ENCODE measurements at regions not wholly inside any gene's neighbourhood (a gene's known extent, or its start where the extent isn't known, plus 50 kb on each side); places are given as distances from the start of the nearest gene placed in this dataset.
"Not testable (repeated sequence)": the region's sequence is repeated elsewhere in the genome, so short reads cannot be mapped to it uniquely, and the experiment has no call there.

DNA sequence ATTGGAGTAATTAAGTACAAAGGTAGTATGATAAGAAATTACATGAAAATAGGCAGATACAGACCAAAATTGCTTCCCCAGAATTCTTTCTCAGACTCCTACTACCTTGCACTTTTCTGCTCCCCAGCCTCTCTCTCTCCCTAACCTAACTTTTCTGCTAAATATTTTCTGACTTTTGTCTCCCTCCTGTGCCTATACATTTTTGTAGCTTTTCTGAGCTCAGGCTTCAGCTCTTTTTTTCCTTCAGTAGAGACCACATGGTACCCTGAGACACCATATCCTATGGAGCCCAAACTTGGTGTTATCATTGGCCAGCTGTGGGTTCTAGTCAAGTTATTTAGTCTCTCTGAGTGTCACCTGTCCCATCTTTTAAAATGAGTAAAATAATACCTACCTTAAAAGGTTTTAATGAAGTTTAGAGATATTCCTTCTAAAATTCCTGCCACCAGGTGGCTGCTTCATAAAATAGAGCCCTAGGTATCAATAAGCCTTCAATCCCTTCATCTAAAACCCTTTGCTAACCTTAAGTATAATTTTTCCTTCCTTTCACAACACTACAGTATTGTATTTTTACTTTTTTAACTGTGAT, 237.6 kb upstream of the DUSP10 start:
- no peak for DNase-seq (ENCODE audit: low read depth in 4 of 4, low spot score in 3 of 4)

DNA sequence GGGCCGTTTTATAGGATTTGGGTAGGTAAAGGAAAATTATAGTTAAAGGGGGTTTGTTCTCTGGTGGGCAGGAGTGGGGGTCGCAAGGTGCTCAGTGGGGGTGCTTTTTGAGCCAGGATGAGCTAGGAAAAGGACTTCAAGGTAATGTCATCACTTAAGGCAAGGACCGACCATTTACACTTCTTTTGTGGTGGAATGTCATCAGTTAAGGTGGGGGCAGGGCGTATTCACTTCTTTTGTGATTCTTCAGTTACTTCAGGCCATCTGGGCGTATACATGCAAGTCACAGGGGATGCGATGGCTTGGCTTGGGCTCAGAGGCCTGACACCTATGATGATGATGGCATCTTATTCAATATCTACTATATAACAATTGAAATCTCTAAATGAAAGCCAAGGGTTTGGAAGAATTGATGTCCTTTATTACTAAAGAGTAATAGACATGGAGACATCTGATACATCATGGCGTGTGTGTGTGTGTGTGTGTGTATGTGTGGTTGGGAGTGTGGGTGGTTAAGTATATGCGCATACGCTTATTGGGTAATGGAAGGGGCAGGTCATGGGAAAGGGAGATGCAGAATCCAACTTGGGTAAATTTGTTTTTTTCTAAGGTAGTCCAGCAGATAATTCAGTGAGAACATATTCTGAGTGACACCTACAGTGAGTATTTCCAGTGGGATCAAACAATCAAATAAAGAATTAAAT, 236.9 kb upstream of the DUSP10 start:
- not testable (repeated sequence) for DNase-seq (ENCODE audit: low read depth in 4 of 4, low spot score in 3 of 4)

DNA sequence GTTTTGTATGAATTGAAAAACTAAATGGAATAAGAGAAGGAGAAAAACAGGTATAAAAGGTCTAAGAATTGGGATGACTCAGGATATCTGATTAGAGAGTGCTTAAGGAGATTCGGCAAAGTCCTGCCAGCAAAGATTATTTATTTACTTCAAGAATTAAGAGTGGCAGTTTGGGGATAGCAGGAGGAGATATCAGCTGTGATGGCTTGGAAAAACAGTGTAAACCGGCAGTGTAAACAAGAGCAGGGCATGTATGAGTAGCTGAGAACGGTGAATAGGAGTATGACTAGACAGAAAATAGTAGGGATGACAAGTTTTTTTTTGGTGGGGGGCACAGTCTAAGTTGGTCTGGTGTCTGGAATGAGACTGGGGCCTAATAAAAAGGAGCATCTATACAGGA, 231.9 kb upstream of the DUSP10 start:
- not testable (repeated sequence) for DNase-seq (ENCODE audit: low read depth in 4 of 4, low spot score in 3 of 4)

DNA sequence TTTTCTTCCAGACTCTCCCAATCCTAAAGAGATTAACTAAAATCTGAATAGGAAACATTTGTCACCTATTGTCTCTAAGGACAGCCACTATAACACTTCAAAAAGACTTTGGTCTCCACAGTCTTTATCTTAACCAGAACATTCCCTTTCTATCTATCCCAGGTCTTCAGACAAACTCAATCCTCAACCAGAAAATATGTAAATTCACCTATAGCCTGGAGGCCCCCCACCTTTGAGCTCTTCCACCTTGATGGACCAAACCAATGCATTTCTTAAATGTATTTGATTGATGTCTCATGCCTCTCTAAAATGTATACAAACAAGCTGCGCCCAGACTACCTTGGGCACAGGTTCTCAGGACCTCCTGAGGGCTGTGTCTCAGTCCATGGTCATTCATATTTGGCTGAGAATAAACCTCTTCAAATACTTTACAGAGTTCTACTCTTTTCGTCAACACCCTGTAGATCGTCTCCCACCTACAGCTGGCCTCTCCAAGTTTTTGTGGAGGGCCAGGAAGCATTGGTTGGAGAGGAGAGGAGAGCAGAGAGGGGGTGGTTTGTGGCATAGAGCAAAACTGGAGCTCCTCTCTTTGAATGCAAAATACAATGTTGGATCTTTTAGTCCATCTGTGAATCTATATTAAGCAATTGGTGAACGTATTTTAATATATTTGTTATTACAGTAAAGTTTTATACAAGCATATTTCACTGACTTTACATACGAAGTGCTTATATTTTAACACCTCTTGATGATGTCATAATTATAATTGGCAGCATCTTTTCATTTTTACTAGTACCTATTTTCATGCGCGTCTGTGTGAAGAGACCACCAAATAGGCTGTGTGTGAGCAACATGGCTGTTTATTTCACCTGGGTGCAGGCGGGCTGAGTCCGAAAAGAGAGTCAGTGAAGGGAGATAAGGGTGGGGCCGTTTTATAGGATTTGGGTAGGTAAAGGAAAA, 230.7 kb upstream of the DUSP10 start:
- DNase-seq (ENCODE audit: low read depth in 4 of 4, low spot score in 3 of 4) = no peak

DNA sequence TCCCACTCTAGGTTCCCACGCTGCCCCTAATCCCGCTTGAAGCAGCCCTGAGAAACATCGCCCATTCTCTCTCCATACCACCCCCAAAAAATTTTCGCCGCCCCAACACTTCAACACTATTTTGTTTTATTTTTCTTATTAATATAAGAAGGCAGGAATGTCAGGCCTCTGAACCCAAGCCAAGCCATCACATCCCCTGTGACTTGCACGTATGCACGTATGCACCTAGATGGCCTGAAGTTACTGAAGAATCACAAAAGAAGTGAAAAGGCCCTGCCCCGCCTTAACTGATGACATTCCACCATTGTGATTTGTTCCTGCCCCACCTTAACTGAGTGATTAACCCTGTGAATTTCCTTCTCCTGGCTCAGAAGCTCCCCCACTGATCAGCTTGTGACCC, 229.1 kb upstream of the DUSP10 start:
- not testable (repeated sequence) for DNase-seq (ENCODE audit: low read depth in 4 of 4, low spot score in 3 of 4)

DNA sequence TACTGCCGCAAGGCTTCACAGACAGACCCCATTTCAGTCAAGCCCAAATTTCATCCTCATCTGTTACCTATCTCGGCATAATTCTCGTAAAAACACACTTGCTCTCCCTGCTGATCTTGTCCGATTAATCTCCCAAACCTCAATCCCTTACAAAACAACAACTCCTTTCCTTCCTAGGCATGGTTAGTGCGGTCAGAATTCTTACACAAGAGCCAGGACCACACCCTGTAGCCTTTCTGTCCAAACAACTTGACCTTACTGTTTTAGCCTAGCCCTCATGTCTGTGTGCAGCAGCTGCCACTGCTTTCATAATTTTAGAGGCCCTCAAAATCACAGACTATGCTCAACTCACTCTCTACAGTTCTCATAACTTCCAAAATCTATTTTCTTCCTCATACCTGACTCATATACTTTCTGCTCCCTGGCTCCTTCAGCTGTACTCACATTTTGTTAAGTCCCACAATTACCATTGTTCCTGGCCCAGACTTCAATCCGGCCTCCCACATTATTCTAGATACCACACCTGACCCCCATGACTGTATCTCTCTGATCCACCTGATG, 227.5 kb upstream of the DUSP10 start:
- DNase-seq (ENCODE audit: low read depth in 4 of 4, low spot score in 3 of 4) = not testable (repeated sequence)

DNA sequence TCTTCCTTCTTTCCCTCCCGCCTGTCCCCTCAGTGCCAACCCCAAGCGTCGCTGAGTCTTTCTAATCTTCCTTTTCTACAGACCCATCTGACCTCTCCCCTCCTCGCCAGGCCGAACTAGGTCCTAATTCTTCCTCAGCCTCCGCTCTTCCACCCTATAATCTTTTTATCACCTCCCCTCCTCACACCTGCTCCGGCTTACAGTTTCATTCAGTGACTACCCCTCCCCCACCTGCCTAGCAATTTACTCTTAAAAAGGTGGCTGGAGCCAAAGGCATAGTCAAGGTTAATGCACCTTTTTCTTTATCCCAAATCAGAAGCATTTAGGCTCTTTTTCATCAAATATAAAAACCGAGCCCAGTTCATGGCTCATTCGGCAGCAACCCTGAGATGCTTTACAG, 225.6 kb upstream of the DUSP10 start:
- not testable (repeated sequence) for DNase-seq (ENCODE audit: low read depth in 4 of 4, low spot score in 3 of 4)

DNA sequence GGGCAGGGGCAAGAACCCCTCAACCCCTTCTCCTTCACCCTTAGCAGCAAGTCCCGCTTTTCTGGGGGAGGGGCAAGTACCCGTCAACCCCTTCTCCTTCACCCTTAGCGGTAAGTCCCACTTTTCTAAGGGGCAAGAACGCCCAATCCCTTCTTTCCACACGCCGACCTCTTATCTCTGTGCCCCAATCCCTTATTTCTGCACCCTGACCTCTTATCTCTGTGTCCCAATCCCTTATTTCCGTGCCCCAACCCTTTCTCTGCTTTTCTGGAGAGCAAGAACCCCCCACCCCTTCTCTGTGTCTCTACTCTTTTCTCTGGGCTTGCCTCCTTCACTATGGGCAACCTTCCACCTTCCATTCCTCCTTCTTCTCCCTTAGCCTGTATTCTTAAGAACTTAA, 225.0 kb upstream of the DUSP10 start:
- DNase-seq (ENCODE audit: low read depth in 4 of 4, low spot score in 3 of 4) = not testable (repeated sequence)

DNA sequence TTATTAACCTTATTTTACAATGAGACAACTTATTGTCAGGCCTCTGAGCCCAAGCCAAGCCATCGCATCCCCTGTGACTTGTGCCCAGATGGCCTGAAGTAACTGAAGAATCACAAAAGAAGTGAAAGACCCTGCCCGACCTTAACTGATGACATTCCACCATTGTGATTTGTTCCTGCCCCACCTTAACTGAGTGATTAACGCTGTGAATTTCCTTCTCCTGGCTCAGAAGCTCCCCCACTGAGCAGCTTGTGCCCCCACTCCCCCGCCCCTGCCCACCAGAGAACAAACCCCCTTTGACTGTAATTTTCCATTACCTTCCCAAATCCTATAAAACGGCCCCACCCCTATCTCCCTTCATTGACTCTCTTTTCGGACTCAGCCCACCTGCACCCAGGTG, 224.0 kb upstream of the DUSP10 start:
- not testable (repeated sequence) for DNase-seq (ENCODE audit: low read depth in 4 of 4, low spot score in 3 of 4)

DNA sequence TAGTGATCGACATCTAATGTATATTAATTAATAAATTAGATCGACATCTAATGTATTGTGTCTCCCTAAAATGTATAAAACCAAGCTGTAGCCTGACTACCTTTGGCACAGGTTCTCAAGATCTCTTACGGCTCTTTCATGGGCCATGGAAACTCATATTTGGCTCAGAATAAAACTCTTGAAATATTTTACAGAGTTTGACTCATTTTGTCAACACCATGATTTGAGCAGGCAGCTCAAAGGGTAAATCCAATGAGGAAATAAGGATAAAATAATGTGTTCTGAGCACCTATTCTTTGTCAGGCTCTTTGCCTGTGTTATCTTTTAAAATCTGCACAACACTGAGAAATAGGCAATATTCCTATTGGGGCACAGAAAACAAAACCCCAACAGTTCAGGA, 223.4 kb upstream of the DUSP10 start:
- no peak for DNase-seq (ENCODE audit: low read depth in 4 of 4, low spot score in 3 of 4)

DNA sequence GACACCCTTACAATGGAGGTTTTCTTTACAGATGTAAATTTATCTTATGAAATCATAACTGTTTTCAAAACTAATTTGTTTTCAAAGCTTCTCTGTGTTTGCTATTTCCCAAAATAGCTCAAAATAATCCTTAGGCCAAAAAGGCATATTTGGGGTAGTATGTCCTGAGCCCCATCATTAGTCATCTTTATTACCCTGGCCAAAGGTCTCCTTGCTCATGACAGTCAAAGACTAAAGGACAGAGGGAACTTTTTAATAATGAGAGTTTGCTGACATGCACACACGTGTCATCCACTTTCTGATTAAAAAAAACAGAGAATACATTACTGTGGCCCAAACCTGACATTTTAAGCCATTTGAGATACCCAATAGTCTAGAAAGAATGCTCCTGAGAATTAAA, 221.9 kb upstream of the DUSP10 start:
- DNase-seq (ENCODE audit: low read depth in 4 of 4, low spot score in 3 of 4) = no peak

DNA sequence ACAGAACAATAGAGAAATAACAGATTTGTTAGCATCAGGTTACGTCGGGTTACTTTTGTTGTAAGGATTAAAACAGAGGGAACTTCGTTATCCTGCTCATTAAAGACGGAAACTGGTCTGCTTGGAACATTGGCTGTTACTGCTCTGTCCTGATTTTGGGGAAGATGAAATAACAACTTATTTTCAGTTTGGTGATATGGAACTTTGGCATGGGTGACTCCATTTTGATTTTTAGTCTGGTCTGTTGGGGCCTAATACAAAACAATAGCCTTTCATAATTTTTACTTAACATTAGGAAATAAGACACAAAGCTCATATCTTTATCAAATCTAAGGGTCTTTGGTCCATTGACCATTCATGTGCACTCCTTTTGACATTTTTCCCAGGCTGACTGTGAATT, 220.5 kb upstream of the DUSP10 start:
- no peak for DNase-seq (ENCODE audit: low read depth in 4 of 4, low spot score in 3 of 4)

DNA sequence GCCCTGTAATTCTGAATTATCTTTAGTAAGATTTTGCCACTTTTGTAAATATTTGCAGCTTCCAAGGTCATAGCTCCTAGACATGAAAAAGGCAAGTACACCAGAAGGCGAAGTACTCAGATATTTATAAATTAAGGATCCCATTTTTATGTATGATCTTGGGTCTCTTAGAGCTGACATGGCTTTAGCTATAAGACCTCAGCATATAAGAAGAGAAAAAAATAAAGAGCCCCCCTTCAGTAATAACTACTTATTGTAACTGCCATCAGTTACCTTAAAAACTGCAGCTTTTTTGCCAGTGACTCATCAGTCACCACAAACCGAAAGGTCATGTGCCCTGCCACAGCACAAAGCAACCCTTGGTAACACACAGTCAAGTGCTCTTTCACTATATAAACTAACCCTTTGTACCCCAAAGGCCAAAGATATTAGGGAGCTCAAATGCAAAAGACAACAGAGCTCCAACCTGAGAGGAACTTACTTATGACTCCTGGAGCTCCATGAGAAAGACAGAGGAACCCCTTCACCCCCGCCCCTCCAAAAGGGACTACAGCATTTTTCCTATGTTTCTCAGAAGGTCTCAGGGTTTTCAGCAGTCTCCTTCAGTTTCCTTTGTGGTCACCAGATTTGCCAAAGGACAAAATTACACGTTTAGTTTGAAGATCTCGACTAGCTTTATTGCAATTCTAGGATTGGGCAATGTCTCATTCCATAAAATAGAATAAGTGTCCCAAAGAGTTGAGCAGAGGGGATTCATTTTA, 219.8 kb upstream of the DUSP10 start:
- DNase-seq (ENCODE audit: low read depth in 4 of 4, low spot score in 3 of 4) = no peak

DNA sequence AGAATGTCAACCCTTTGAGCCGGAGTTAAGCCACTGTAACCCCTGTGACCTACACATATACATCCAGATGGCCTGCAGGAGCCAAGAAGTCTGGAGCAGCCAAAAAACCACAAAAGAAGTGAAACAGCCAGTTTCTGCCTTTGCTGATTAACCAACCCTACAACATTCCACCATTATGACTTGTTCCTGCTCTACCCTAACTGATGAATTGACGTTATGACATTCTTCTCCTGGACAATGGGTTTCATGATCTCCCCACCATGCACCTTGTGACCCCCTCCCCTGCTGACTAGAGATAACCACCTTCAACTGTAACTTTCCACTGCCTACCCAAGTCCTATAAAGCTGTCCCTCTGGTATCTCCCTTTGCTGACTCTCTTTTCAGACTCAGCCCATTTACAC, 216.3 kb upstream of the DUSP10 start:
- not testable (repeated sequence) for DNase-seq (ENCODE audit: low read depth in 4 of 4, low spot score in 3 of 4)

DNA sequence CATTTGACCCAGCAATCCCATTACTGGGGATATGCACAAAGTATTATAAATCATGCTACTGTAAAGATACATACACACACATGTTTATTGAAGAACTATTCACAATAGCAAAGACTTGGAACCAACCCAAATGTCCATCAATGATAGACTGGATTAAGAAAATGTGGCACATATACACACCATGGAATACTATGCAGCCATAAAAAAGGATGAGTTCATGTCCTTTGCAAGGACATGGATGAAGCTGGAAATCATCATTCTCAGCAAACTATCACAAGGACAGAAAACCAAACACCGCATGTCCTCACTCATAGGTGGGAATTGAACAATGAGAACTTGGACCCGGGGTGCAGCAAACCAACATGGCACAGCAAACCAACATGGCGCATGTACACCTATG, 215.5 kb upstream of the DUSP10 start:
- not testable (repeated sequence) for DNase-seq (ENCODE audit: low read depth in 4 of 4, low spot score in 3 of 4)

DNA sequence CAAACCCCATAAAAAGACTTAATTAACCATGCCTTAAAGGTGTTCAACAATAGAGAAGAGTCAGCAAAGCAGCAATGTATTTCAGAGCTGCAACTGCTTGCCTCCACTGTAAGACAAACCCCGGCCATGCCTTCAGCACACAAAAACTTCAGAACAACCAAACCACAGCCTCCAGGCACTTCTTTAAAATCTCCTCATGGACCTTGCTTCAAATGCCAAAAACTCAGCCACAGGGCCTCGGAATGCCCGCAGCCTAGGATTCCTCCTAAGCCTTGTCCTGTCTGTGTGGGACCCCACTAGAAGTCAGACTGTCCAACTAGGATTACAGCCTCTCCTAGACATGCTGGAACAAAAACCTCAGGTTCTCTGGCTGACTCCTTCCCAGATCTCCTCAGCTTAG, 208.1 kb upstream of the DUSP10 start:
- DNase-seq (ENCODE audit: low read depth in 4 of 4, low spot score in 3 of 4) = no peak

DNA sequence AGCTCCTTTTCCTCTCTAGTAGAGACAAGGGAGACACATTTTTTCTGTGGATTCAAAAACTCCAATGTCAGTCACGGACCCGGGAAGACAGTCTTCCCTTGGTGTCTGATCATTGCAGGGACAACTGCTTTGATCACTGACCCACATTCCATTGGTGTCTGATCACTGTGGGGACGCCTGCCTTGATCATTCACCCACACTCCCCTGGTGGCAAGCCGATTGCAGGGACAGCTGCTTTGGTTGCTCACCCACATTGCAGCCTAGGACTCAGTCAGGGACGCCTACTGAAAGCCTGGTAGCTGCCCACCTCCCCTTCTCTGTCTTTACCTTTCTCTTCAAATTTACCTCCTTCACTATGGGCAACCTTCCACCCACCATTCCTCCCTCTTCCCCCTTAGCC, 206.6 kb upstream of the DUSP10 start:
- DNase-seq (ENCODE audit: low read depth in 4 of 4, low spot score in 3 of 4) = no peak

DNA sequence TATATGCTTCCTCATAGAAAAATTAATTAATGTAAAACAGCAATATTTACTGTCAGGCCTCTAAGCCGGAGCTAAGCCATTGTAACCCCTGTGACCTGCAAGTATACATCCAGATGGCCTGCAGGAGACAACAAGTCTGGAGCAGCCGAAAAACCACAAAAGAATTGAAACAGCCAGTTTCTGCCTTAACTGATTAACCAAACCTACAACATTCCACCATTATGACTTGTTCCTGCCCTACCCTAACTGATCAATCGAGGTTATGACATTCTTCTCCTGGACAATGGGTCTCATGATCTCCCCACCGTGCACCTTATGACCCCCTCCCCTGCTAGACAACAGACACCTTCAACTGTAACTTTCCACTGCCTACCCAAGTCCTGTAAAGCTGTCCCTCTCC, 205.8 kb upstream of the DUSP10 start:
- DNase-seq (ENCODE audit: low read depth in 4 of 4, low spot score in 3 of 4) = no peak

DNA sequence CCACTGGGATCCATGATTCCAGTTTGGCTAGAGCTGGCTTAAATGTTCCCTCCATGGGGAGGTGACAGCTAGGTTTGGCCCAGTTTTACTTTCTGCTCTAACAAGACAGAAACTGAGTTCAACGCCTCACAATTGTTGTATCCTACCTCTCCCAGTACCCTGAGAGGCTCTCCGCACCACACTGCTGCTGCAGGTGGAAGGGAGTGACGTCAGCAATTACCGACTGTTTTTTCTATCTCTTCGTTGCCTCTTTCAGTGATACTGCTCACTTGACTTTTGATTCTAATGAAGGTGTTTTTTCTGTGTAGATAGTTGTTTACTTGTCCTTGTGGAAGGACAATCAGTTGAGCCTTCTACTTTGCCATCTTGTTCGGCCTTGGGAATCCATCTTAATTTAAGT, 204.9 kb upstream of the DUSP10 start:
- DNase-seq (ENCODE audit: low read depth in 4 of 4, low spot score in 3 of 4) = no peak

DNA sequence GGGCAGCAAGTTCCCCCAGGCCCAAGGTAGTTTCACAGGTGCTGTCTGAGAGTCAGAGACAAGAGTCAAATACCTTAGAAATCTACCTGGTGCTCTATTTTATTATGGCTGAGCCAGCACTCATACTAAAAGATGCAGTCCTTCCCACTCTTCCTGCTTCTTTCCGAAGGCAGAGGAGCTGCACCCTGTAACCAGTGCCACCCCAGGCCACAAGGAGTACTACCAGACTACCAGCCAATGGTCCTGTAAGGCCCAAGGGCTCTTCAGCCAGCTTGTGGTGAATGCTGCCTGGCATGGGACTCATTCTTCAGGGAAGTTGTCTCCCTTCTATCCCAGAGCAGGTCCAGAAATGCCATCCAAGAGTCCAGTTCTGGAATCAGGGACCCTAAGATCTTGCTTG, 203.8 kb upstream of the DUSP10 start:
- DNase-seq (ENCODE audit: low read depth in 4 of 4, low spot score in 3 of 4) = no peak
